CD4-positive, alpha-beta T cell treated with Interleukin-6 for 4 hours (primary cell): ENCODE measurements at regions not wholly inside any gene's neighbourhood (a gene's known extent, or its start where the extent isn't known, plus 50 kb on each side); places are given as distances from the start of the nearest gene placed in this dataset.

ENCODE experiments used
- DNase-seq: peaks from one replicate; pipeline ENCODE4 v3.0.0-alpha.2; 2020; ENCODE audit warnings: mixed read lengths

GRCh38 chr6:113115196-113115595 lies 741.9 kb upstream of the MARCKS start:
- DNase-seq = no peak

GRCh38 chr6:113120224-113120581 lies 736.9 kb upstream of the MARCKS start:
- DNase-seq = no peak

DNA sequence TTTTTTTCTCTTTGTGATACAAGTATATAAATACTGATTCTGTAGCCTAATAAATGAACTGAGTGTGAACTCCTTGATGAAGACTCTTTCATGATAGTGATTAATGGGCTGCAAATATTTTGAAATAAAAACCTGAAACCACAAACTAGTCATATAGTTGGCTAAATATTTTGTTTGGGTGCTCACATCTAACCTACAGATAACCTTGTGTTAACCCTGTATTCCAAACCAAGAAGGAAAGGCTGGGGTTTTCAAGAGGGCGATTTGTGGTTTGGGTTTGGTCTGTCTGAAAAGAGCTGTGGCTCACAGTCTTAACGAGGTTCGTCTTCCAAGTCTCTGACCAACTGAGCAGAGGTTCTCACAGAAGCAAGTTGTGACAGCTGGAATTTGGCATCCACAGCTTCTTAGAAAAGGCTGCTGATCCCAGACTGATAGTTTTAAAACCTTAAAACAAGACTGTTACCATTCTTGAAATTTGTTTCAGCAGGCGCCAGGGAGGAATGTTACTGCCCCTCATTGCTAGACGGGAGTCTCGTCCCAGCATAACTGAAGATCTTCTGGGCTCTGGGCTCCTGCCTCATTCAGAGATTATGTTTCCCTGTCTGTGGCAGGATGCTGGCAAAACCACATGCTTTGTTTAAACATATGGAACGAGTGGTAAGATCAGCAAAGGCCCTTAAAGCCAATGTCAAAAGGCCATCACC lies 736.4 kb upstream of the MARCKS start:
- DNase-seq = no peak

- no peak for DNase-seq
Measured at GRCh38 chr6:113121571-113121970, 735.6 kb upstream of the MARCKS start.

DNA sequence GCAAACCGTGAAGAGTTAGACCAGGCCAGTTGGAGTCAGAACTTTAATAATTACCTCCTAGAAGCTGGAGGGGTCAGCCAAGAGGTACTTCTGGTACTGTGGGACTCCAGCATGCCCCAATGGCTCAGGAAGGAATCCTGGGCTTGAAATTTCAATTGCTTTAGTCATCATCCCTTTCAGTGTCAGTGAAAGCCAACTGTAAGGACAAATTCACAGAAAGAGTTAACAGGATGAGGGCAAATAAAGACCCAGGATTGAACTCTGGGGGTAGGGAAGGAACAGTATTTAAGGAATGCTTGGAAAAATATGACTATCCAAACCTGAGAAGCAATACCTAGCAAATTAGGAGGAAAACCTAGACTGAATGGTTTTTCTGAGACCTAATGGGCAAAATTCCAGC lies 735.1 kb upstream of the MARCKS start:
- DNase-seq = no peak

DNA sequence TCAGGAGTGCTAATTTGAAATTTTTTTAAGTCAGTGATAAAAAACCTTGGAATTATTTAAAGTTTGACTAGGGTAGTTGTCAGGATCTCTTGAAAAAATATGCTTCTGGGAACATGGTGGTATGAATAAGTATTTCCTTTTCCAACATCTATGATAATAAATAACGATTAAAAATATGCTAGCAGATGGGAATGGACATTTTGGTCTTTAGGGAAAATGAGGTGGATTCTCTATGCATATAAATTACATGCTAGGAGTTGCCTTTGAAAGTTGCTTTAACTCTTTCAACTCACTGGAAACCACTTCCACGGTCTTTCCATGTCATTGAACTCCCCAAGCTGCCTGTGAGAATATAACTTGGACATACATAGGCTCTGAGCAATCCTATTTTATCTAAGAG lies 731.5 kb upstream of the MARCKS start:
- no peak for DNase-seq

- no peak for DNase-seq
Measured at GRCh38 chr6:113127786-113128419, 729.2 kb upstream of the MARCKS start.

GRCh38 chr6:113128661-113129060 lies 728.5 kb upstream of the MARCKS start:
- no peak for DNase-seq

DNA sequence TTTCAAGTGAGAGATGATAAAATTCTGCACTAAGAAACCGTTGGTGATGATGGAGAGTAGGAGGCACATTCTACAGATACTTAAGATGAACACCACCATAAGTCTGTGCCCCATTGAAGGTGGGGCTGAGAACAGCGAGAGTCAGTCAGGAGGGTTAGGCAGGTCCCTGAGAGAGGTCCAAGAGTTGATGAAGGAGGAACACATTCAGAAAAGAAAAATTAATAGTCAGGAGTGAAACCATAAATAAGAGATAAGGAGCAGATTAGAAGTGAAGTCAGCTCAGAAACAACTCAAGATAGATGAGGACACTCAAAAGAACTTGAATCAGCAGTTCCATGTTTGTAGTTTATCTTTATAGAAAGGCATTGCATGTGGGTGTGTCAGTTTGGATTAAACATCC lies 727.2 kb upstream of the MARCKS start:
- DNase-seq = no peak

DNA sequence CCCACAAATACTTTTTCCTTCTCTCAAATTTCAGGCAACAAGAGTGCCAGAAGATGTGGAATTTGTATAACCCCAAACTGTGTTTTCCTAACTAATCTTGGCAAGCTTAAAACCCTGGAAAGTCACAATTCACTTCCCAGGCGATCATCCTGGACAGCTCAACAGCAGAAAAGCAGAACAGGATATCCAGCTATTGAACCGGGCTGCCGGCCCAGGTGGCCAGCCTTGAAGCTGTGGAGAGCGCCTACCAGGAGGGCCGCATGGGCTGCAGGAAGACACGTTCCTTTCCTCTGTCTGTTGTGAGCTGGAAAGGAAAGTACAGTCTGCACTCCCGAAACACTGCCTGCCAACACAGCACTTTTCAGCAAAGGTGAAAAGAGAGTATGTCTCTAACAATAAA lies 719.7 kb upstream of the MARCKS start:
- no peak for DNase-seq

- DNase-seq = no peak
Measured at GRCh38 chr6:113140721-113141120, 716.4 kb upstream of the MARCKS start.

DNA sequence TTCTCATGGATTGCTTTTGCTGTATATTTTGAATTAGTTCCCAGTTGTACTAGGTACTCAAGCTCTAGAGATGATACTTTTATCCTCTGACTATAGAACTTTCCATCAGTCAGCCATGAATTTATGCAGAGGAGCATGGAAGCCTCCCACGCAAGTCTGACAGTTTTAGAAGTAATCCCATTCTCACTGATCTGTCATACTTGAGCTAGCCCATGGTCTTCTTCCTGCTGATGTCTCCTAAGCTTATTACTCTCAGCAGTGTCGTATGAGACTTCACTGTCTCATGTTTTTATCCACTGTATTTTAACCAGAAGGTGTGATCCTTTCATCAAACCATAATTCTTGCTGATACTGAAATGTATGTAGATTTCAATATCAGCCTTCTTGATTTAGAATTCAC lies 715.2 kb upstream of the MARCKS start:
- DNase-seq = no peak

GRCh38 chr6:113142671-113143174 lies 714.4 kb upstream of the MARCKS start:
- no peak for DNase-seq

DNA sequence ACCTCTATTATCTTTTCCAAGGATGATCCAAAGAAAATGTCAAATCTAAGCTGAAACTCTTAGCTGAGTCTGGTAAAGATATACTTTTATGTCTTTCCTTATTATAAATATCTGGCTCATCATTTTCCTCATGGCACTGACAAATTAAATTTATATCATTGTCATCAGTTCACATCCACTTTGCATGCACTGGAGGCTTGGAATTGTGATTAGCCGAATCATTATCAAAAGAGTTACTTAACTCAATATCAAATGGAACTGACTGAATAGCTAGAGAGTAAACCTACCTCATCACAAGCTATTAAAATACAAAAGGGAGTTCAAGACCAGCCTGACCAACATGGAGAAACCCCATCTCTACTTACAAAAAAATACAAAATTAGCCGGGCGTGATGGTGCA lies 713.9 kb upstream of the MARCKS start:
- DNase-seq = no peak

- DNase-seq = no peak
Measured at GRCh38 chr6:113144117-113144516, 713.0 kb upstream of the MARCKS start.

DNA sequence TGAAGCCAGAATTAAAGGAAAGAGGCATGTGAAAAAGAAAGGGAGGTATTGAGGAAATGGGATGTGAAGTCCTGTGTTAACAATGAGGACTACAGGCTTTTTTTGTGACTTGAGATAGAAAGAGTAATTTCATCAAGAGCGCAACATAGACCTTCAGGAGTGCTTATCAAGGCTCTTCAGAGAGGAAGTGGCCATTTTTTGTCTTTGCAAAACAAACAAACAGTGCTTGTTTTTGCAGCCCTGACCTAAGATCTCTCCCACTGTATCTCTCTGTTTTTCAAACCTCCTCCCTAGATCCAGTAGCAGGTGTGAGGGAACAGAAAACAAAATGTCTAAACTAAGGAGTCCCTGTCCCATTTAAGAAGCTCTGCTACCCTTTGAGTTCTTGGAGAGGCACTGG lies 710.3 kb upstream of the MARCKS start:
- no peak for DNase-seq

- DNase-seq = no peak
Measured at GRCh38 chr6:113147544-113147943, 709.6 kb upstream of the MARCKS start.

DNA sequence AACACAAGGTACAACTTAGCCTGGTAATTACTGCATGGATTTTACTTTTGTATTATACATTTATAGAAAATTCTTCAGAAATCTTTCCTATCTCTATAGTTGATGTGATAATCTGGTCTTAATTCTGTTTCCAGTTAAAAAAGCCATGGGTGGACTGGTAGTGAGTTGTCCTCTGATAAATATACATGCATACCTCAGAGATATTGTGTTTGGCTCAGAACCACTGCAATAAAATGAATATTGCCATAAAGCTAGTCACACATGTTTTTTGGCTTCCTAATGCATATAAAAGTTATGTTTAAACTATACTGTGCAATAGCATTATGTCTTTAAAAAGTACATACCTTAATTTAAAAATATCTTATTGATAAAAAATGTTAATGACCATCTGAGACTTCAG lies 708.6 kb upstream of the MARCKS start:
- DNase-seq = no peak

DNA sequence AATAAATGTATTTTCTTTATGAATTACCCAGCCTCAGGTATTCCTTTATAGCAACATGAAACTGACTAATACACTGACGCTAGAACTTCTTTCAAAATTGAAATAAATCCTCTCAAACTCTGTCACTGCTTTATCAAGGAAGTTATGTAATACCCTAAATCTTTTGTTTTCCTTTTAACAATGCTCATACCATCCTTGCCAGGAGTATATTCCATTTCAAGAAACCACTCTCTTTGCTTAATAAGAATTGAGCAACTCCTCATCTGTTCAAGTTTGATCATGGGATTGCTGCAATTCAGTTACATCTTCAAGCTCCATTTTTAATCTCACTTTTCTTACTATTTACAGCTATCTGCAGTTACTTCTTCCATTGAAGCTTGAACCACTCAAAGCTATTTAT lies 707.6 kb upstream of the MARCKS start:
- DNase-seq = no peak

DNA sequence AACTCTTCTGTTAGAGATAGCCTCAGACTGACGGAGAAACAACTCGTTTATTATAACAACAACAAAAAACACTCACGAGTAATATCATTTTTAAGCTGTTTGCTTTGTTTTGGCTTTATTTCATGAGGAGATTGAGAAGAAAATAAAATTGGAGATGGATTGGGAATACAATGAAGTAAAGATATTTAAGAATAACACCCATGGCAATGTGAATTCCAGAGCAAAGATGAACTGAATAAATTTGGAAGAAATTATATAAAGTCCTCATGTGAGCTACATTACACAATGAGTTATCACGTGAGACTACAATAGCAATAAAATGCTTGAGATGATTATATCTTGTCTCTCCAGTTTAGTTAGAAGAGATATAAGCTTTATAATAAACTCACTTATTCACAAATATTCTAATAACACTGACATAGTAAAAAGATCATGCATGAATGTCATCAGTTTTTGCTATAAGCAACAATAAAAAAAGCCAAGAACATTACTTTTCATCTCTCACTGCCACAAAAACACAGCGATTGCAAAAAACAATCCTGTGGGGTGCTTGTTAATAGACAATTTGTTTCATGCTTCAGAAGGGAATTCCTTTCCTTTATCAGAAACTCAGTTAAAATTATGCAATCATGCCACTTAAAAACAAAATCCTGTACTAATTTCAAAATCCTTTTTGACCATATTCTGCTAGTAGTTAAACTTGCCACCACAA lies 696.7 kb upstream of the MARCKS start:
- DNase-seq = no peak

- DNase-seq = no peak
Measured at GRCh38 chr6:113161018-113161315, 696.2 kb upstream of the MARCKS start.

DNA sequence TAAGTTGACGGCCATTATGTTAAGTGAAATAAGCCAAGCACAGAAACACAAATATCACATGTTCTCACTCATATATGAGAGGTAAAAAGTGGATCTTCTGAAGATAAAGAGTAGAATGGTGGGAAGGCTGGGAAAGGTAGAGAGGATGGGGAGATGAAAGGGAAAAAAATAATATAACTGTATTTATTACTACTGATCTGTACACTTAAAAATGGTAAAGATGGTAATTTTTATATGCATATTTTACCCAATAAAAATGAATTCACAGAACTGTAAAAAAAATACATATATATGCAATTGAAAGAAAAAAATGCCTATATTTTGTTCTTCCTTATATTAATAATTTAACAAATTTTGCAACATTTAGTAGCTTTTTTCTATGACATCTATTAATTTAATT lies 694.4 kb upstream of the MARCKS start:
- DNase-seq = no peak

DNA sequence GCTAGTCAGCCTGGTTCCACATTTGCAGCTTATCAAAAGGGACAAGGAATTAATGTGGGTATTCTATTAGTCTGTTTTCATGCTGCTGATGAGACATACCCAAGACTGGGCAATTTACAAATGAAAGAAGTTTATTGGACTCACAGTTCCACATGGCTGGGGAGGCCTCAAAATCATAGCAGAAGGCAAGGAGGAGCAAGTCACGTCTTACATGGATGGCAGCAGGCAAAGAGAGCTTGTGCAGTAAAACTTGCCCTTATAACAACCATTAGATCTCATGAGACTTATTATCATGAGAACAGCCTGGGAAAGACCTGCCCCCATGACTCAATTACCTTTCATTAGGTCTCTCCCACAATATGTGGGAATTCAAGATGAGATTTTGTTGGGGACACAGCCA lies 689.1 kb upstream of the MARCKS start:
- no peak for DNase-seq

GRCh38 chr6:113169484-113169883 lies 687.7 kb upstream of the MARCKS start:
- no peak for DNase-seq

- no peak for DNase-seq
Measured at GRCh38 chr6:113170454-113170853, 686.7 kb upstream of the MARCKS start.
